HepG2 (cell line): ENCODE measurements at regions not wholly inside any gene's neighbourhood (a gene's known extent, or its start where the extent isn't known, plus 50 kb on each side); places are given as distances from the start of the nearest gene placed in this dataset.

ENCODE experiments used
- ATAC-seq: fragments of 200-7000 bp; cut with Tn5 transposase; 3 replicates; pipeline ENCODE4 v1.9.1; 2020; ENCODE audit warnings: mild to moderate bottlenecking, moderate library complexity
- BruUV-seq: library from RNA; stranded (reverse); fragments of 400-500 nt; replicated peaks from 2 replicates; lab custom pipeline; 2021; lab: Mats Ljungman, UMichigan
- CTCF ChIA-PET: fragments of 300-600 bp; formaldehyde crosslinking; extraction: SDS; loops from one replicate; lab custom pipeline; 2021; ENCODE audit warnings: low total read pairs, inconsistent platforms, low intra/inter-chr PET ratio; lab: Yijun Ruan, JAX
- POLR2A ChIA-PET: fragments of 350-600 bp; sonication (Branson Sonifier 250); formaldehyde crosslinking; loops from one replicate; lab custom pipeline; 2020; ENCODE audit warnings: antibody characterized with exemption, inconsistent platforms; lab: Yijun Ruan, JAX
- DNase-seq: peaks from one replicate; pipeline ENCODE4 v3.0.0-alpha.2; 2015; ENCODE audit warnings: low spot score
- FAIRE-seq: peaks from 3 replicates; lab custom pipeline; 2011; peaks lifted over from hg19 to GRCh38; lab: Jason Lieb, UNC
- H2AFZ ChIP-seq: one replicate; pipeline ENCODE4 v1.6.1; 2011; ENCODE audit warnings: low read length, inconsistent platforms
- H3K27ac ChIP-seq: fragments of 300-600 bp; 3 replicates; pipeline ENCODE4 v1.8.0; 2011; ENCODE audit warnings: mixed run types, mild to moderate bottlenecking, mixed read lengths, low read length, inconsistent platforms; ENCODE audit not compliant: insufficient read depth; ENCODE audit errors: extremely low read length
- H3K27me3 ChIP-seq, 2 experiments: fragments of 200-600 bp in 1 of 2; 2 replicates in 1 of 2; 3 replicates in 1 of 2; pipeline versions ENCODE4 v1.6.0 to v1.8.0; 2011; ENCODE audit warnings: low read length in 2 of 2, mild to moderate bottlenecking in 2 of 2, moderate library complexity in 2 of 2, inconsistent platforms in 1 of 2; ENCODE audit not compliant: insufficient read depth in 2 of 2, control insufficient read depth in 1 of 2
- H3K36me3 ChIP-seq, 2 experiments: fragments of 200-600 bp in 1 of 2; replicated peaks in 1 of 2; 2 replicates in 1 of 2; 3 replicates in 1 of 2; pipeline versions ENCODE4 v1.5.1 to v1.8.0; 2011; ENCODE audit warnings: low read length in 2 of 2, inconsistent platforms in 1 of 2; ENCODE audit not compliant: insufficient read depth in 2 of 2, control insufficient read depth in 1 of 2
- H3K4me1 ChIP-seq: 2 replicates; pipeline ENCODE4 v1.5.1; 2012; ENCODE audit warnings: low read length, inconsistent platforms; ENCODE audit not compliant: insufficient read depth
- H3K4me2 ChIP-seq: 2 replicates; pipeline ENCODE4 v1.6.0; 2011; ENCODE audit warnings: low read depth, low read length, inconsistent platforms
- H3K4me3 ChIP-seq, 3 experiments: fragments of 200-600 bp in 1 of 3; sonication (generic), shearing (Covaris generic) in 1 of 3; replicated peaks in 1 of 3; 2 replicates each; pipeline ENCODE4 v1.5.1; 2011 to 2016; ENCODE audit warnings: low read length in 3 of 3, inconsistent platforms in 2 of 3, low read depth in 2 of 3, mild to moderate bottlenecking in 2 of 3, control low read depth in 1 of 3, mixed read lengths in 1 of 3; ENCODE audit not compliant: insufficient read depth in 1 of 3
- H3K79me2 ChIP-seq: one replicate; pipeline ENCODE4 v1.6.1; 2011; ENCODE audit warnings: low read length, inconsistent platforms; ENCODE audit not compliant: insufficient read depth
- H3K9ac ChIP-seq: 2 replicates; pipeline ENCODE4 v1.6.0; 2011; ENCODE audit warnings: mild to moderate bottlenecking, low read depth, low read length, inconsistent platforms; ENCODE audit not compliant: insufficient read depth
- H3K9me3 ChIP-seq: 2 replicates; pipeline ENCODE4 v1.5.1; 2012; ENCODE audit warnings: mild to moderate bottlenecking, low read length
- H4K20me1 ChIP-seq: 2 replicates; pipeline ENCODE4 v1.6.0; 2011; ENCODE audit warnings: inconsistent platforms, mild to moderate bottlenecking, low read length, moderate library complexity; ENCODE audit not compliant: insufficient read depth
- CCDC6 ChIP-seq: sonication (generic); formaldehyde crosslinking; IDR thresholded peaks from 2 replicates; pipeline ENCODE4 v1.8.1; 2022; ENCODE audit warnings: mild to moderate bottlenecking, missing genetic modification reagents, moderate library complexity
- HDAC6 ChIP-seq: fragments of 200-600 bp; sonication (generic); IDR thresholded peaks from 2 replicates; pipeline ENCODE4 v1.7.0; 2017; ENCODE audit warnings: mild to moderate bottlenecking, antibody characterized with exemption, low read length, low read depth
- HOXA9 ChIP-seq: sonication (generic); formaldehyde crosslinking; IDR thresholded peaks from 2 replicates; pipeline ENCODE4 v1.8.1; 2022; ENCODE audit warnings: missing genetic modification reagents, mild to moderate bottlenecking, moderate library complexity, borderline replicate concordance
- MTF2 ChIP-seq: sonication (generic); formaldehyde crosslinking; IDR thresholded peaks from 2 replicates; pipeline ENCODE4 v1.5.0; 2020; ENCODE audit warnings: missing genetic modification reagents, borderline replicate concordance
- PTBP1 ChIP-seq: fragments of 200-400 bp; formaldehyde crosslinking; IDR thresholded peaks from 2 replicates; pipeline ENCODE4 v1.6.1; 2018; ENCODE audit warnings: low read length, low read depth; ENCODE audit not compliant: poor library complexity, severe bottlenecking
- SNAPC2 ChIP-seq: sonication (generic); formaldehyde crosslinking; IDR thresholded peaks from 2 replicates; pipeline ENCODE4 v1.8.1; 2022; ENCODE audit warnings: mild to moderate bottlenecking, missing genetic modification reagents
- SP1 ChIP-seq, 2 experiments: fragments of 450-650 bp in 1 of 2; sonication (generic) in 1 of 2; formaldehyde crosslinking in 1 of 2; IDR thresholded peaks; 2 replicates each; pipeline versions ENCODE4 v1.4.0 to v1.6.1; 2016 to 2020; ENCODE audit warnings: missing genetic modification reagents in 1 of 2
- TERF1 ChIP-seq: sonication (generic); formaldehyde crosslinking; IDR thresholded peaks from 2 replicates; pipeline ENCODE4 v1.8.0; 2022; ENCODE audit warnings: mild to moderate bottlenecking, missing genetic modification reagents, moderate library complexity
- U2AF2 ChIP-seq: fragments of 200-400 bp; formaldehyde crosslinking; IDR thresholded peaks from 2 replicates; pipeline ENCODE4 v1.6.1; 2017; ENCODE audit warnings: low read depth, mild to moderate bottlenecking, low read length
- ZNF260 ChIP-seq: sonication (generic); formaldehyde crosslinking; IDR thresholded peaks from 2 replicates; pipeline ENCODE4 v1.4.0; 2020; ENCODE audit warnings: missing genetic modification reagents, low read depth, mild to moderate bottlenecking, borderline replicate concordance
- ZNF382 ChIP-seq: sonication (generic); formaldehyde crosslinking; IDR thresholded peaks from 2 replicates; pipeline ENCODE4 v1.5.0; 2020; ENCODE audit warnings: missing genetic modification reagents, mild to moderate bottlenecking, borderline replicate concordance
- ZNF646 ChIP-seq: sonication (generic); formaldehyde crosslinking; IDR thresholded peaks from 2 replicates; pipeline ENCODE4 v1.9.0; 2021; ENCODE audit warnings: mild to moderate bottlenecking, missing genetic modification reagents
- ZNF776 ChIP-seq: sonication (generic); formaldehyde crosslinking; IDR thresholded peaks from 2 replicates; pipeline ENCODE4 v1.4.0; 2020; ENCODE audit warnings: mild to moderate bottlenecking, missing genetic modification reagents
- ZNF781 ChIP-seq: sonication (generic); formaldehyde crosslinking; IDR thresholded peaks from 2 replicates; pipeline ENCODE4 v1.5.1; 2020; ENCODE audit warnings: borderline replicate concordance, mild to moderate bottlenecking, missing genetic modification reagents; ENCODE audit errors: not compliant biosample characterization
- WGBS: methylation state at CpG from one replicate; pipeline ENCODE4 v1.1.6; 2017; ENCODE audit warnings: low lambda C conversion rate; 5-methylcytosine and 5-hydroxymethylcytosine counted together
- in situ Hi-C: cut with HindIII; loops from 2 replicates; pipeline ENCODE4 v1.10.0; 2017; ENCODE audit warnings: low pct_unique_long_range_greater_than_20kb; ENCODE audit not compliant: extremely low pct_ligation_motif_present
- intact Hi-C: fragments of 100-400 bp; cut with micrococcal nuclease; formaldehyde crosslinking; loops from one replicate; pipeline ENCODE4 v1.10.0; 2022; ENCODE audit not compliant: unreplicated experiment

GRCh38 chr3:152197451-152197850 lies 71.3 kb upstream of the MBNL1 start:
- no peaks in the 10 kb centered on the region for H3K9me3 ChIP-seq
- DNase-seq (no peak), ATAC-seq (no peak), FAIRE-seq (no peak)
- H4K20me1 ChIP-seq: no peaks in the 10 kb centered on the region
- H3K36me3 ChIP-seq: no peaks in the 10 kb centered on the region
- BruUV-seq: no TSS peak
- H3K79me2 ChIP-seq: no peaks in the 10 kb centered on the region
- in situ Hi-C loops: no loop called here
- intact Hi-C loops: no loop called here
- WGBS: 65% methylated on average over 3 of the region's 3 CpGs
- no peaks in the 10 kb centered on the region for H3K27me3 ChIP-seq
- no peak overlapping the region for H3K9ac ChIP-seq
- ChIA-PET POLR2A (no interaction called here), CTCF (no interaction called here)
- H3K27ac ChIP-seq: no peak overlapping the region
- H3K4me3 ChIP-seq: no peak overlapping the region
- TF ChIP-seq CCDC6 (CRISPR knock-in tag): no peak
- TF ChIP-seq ZNF781 (CRISPR knock-in tag): no peak
- no peak for TF ChIP-seq HDAC6
- no peak for TF ChIP-seq ZNF260 (CRISPR knock-in tag)
- TF ChIP-seq ZNF776 (CRISPR knock-in tag): no peak
- TF ChIP-seq SNAPC2 (CRISPR knock-in tag): no peak
- TF ChIP-seq U2AF2: no peak
- no peak for TF ChIP-seq SP1 (IDR thresholded peaks at IDR 0.05)
- TF ChIP-seq SP1 (CRISPR knock-in tag; IDR thresholded peaks at IDR 0.05): no peak
- no peak for TF ChIP-seq HOXA9 (CRISPR knock-in tag)
- TF ChIP-seq ZNF382 (CRISPR knock-in tag): no peak
- no peak for TF ChIP-seq MTF2
- TF ChIP-seq PTBP1: no peak
- TF ChIP-seq ZNF646: no peak
- no peak for TF ChIP-seq TERF1 (CRISPR knock-in tag)
- H3K4me2 ChIP-seq: no peak overlapping the region
- H3K4me1 ChIP-seq: 0 out of 2 replicates have a peak, but pooled peaks cover 12% of the 10 kb centered on the region
- no peak overlapping the region for H2AFZ ChIP-seq
